ENCODE measurements at regions not wholly inside any gene's neighbourhood (a gene's known extent, or its start where the extent isn't known, plus 50 kb on each side); places are given as distances from the start of the nearest gene placed in this dataset.

- TF ChIP-seq CTCF (IDR thresholded peaks at IDR 0.05) (no peak), POLR2A (IDR thresholded peaks at IDR 0.05) (no peak), EP300 (IDR thresholded peaks at IDR 0.05) (no peak), POLR2AphosphoS5 (IDR thresholded peaks at IDR 0.05) (no peak)
These were observed 52.8 kb upstream of the IGLL5 start for GRCh38 chr22:22834783-22835182.
